Activated CD4-positive, alpha-beta T cell treated with anti-CD3 and anti-CD28 coated beads for 48 hours (primary cell): ENCODE measurements at regions not wholly inside any gene's neighbourhood (a gene's known extent, or its start where the extent isn't known, plus 50 kb on each side); places are given as distances from the start of the nearest gene placed in this dataset.
"Not testable (repeated sequence)": the region's sequence is repeated elsewhere in the genome, so short reads cannot be mapped to it uniquely, and the experiment has no call there.

Experiments used
- DNase-seq: peaks from one replicate; pipeline ENCODE4 v3.0.0-alpha.2; 2020

DNA sequence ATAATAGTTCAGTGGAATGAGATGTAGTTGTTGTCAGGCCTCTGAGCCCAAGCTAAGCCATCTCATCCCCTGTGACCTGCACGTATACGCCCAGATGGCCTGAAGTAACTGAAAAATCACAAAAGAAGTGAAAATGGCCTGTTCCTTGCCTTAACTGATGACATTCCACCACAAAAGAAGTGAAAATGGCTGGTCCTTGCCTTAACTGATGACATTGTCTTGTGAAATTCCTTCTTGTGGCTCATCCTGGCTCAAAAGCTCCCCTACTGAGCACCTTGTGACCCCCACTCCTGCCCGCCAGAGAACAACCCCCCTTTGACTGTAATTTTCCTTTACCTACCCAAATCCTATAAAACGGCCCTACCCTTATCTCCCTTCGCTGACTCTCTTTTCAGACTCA lies 361.4 kb upstream of the ARRDC3 start:
- not testable (repeated sequence) for DNase-seq

DNA sequence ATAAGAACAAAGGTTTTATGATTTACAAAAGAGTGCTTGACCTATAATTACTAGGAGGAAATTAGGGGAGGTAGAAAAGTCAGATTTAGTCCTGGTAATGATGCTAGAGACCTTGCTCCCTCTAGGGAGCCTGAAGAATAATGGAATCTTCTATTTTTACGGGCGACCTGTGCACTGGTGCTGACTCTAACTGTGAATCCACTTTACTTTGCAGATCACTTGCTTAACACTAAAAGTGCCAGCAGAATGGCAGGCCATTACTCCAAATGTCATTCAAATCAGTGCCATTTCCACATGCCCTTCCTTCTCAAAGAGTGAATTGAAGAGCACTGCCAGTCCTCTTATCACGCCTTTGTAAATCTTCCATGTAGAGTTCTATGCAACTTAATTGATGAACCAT lies 359.4 kb upstream of the ARRDC3 start:
- no peak for DNase-seq

DNA sequence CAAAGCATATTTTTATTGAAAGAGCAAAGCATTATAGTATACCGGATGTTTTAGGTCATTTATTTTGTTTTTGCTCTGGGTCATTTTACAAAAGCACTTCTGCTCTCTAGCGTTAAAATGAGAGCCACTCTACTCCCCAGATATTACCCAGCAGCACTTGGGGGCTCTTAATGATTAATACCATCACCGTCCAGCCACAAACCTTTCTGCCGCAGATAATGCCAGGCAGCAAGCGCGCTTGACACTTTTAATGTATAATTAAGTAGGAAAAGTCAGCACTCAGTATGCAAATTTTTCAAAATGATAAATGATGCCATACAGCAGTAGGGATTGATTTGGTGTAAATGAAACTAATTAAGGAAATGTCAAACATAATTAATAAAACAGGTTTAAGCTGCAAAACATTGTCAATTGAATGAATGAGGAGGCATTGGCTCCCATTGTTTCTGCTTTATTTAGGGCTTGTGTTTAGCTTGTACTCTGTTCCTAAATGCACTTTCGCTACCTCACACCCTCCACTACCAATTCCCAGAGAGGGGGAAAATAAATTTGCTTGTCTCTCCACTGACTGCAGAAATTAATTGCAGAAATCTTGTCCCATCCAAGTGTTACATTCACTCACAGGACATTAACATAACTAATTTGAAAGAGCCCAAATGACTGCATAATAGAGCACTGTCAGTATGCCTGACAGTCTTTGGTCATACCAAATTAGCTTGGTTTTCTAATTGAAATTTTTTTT lies 358.8 kb upstream of the ARRDC3 start:
- no peak for DNase-seq

GRCh38 chr5:91730026-91730425 lies 346.9 kb upstream of the ARRDC3 start:
- no peak for DNase-seq

GRCh38 chr5:91727463-91727862 lies 344.3 kb upstream of the ARRDC3 start:
- DNase-seq, result no peak

- no peak for DNase-seq
Observed at GRCh38 chr5:91722736-91723467, 339.8 kb upstream of the ARRDC3 start.

GRCh38 chr5:91712718-91713117 lies 329.6 kb upstream of the ARRDC3 start:
- DNase-seq, result no peak

DNA sequence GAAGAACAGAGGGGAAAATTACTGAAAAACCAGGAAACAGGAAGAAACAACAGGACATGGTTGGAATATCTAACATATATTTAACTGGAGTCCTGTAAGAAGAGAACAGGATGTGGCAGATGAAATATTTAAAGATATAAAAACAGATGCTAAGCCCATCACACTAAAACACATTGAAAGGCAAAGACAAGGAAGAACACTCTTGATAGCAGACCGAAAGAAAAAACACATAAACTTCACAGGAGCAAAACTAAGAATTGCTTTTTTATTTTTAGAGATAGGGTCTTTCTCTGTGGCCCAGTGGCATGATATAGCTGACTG lies 324.4 kb upstream of the ARRDC3 start:
- DNase-seq, result no peak

- no peak for DNase-seq
Observed at GRCh38 chr5:91706785-91707520, 323.8 kb upstream of the ARRDC3 start.

GRCh38 chr5:91703128-91703527 lies 320.0 kb upstream of the ARRDC3 start:
- no peak for DNase-seq

GRCh38 chr5:91699429-91699828 lies 316.3 kb upstream of the ARRDC3 start:
- no peak for DNase-seq

DNA sequence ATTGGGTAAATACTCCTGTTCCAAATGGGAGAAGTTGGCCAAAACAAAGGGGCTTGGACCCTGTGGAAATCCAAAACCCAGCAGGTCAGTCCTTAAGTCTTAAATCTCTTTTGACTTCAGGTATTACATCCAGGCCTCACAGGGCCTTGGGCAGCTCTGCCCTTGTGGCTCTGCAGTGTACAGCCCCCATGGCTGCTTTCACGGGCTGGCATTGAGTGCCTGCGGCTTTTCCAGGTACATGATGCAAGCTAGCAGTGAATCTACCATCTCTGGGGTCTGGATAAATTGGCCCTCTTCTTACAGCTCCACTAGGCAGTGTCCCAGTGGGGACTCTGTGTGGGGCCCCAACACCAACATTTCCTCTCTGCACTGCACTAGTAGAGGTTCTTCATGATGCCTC lies 308.5 kb upstream of the ARRDC3 start:
- DNase-seq, result no peak

DNA sequence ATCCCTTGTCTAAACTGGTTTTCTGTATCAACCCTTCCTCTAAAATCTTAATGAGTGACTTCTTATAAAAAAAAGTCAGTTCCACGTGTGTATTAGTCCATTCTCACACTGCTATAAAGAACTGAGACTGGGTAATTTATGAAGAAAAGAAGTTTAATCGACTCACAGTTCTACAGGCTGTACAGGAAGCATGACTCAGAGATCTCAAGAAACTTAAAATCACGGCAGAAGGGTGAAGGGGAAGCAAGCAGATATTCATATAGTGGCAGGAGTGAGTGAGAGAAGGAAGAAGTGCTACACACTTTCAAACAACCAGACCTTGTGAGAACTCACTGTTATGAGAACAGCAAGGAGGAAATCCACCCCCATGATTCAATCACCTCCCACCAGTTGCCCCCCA lies 307.8 kb upstream of the ARRDC3 start:
- no peak for DNase-seq

GRCh38 chr5:91687430-91687829 lies 304.3 kb upstream of the ARRDC3 start:
- no peak for DNase-seq

DNA sequence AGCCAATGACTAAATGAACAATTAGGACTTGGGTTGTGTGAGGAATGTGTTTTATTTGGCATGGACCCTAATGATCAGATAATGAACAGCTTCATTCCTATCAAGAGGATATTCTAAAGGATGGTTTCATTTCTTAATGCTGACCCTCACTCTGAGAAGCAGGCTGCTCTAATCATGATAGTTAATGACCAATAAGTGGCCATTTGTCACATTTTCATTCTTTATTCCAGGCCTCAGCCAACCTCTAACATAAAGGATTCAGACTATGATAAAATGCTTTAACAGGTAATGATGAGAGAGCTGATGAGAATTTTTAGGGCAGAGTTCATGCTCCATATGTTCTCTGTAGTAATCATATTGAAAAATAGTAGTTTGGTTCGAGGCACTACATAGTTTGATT lies 301.5 kb upstream of the ARRDC3 start:
- no peak for DNase-seq

DNA sequence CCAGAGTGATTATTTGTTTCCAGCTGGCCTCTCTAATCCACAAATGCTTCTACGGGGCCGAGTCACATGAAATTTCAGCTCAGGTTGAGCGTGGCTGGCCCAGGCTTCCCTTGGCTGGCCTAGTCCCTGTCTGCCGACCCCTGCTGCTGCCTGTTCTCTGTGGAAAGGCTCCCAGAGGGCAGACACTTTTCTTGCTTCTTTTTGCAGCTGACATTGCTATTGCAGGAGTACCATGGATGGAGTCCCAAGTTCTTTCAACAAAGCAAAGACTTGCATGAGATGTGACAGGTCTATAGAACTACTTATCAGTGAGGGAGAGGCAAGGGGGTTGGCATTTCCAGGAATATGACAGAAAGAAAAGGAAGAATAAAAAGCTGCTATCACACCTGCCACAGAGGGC lies 287.4 kb upstream of the ARRDC3 start:
- DNase-seq, result no peak

DNA sequence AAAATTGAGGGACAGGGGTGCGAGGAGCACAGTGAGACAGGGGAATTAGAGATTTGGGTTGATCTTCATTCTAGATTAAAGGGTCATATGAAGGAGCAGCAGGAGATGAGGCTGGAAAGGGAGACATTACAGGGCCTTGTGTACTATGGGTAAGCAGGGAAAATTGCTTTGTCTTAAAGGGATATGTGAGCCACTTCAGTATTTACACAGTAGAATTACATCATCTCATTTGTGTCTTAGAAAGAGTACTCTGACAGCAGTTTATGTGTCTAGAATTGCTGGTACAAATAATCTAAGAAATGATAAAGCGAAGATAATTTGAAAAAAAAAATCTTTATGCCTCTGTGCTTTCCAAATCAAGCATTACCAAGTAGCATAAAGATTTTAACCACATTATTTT lies 287.0 kb upstream of the ARRDC3 start:
- no peak for DNase-seq

DNA sequence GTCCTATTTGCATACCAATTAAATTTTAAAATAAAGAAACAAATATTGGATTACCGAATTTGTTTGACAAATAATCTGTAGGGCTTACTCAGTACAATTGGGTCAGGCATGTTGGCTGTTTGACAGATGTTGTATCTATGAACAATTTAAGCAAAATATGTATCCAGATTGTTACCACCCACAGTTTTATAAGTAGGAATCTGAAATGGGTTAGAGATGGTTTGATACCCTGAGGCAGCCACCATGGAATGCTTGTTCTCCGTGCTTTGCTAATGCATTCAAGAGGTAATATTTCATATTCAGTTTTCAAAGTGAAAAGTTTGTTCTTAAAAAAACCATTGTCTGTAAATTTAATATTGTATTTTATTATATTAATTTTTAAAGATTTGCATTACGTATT lies 285.1 kb upstream of the ARRDC3 start:
- no peak for DNase-seq

- DNase-seq, result no peak
Observed at GRCh38 chr5:91652678-91653077, 269.6 kb upstream of the ARRDC3 start.

GRCh38 chr5:91651704-91652103 lies 268.6 kb upstream of the ARRDC3 start:
- DNase-seq, result no peak

DNA sequence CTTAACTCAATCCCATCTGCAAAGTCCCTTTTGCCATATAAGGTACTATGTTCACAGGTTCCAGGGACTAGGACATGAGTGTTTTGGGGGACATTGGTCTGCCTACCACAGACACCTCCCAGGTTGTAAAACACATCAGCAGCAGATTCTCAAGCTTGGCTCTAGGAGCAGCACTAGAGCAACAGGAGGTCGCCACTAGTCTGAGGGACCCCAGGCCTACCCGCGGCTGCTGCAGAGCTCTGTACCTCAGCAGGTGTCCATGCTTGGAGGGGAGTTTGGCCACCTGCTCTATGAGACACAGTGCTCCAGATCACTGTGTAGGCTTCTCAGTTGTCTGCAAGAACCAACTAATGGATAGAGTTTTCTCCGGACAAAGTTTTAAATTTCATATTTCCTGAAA lies 262.2 kb upstream of the ARRDC3 start:
- no peak for DNase-seq

GRCh38 chr5:91643797-91644196 lies 260.7 kb upstream of the ARRDC3 start:
- no peak for DNase-seq

- DNase-seq, result no peak
Observed at GRCh38 chr5:91642581-91642980, 259.5 kb upstream of the ARRDC3 start.

GRCh38 chr5:91641730-91642350 lies 258.7 kb upstream of the ARRDC3 start:
- DNase-seq, result no peak
